CD4-positive, alpha-beta T cell (primary cell): ENCODE measurements at regions not wholly inside any gene's neighbourhood (a gene's known extent, or its start where the extent isn't known, plus 50 kb on each side); places are given as distances from the start of the nearest gene placed in this dataset.

Source experiments
- ATAC-seq: fragments of 200-7000 bp; cut with Tn5 transposase; one replicate; pipeline ENCODE4 v1.10.0; 2022; ENCODE audit warnings: mild to moderate bottlenecking; ENCODE audit not compliant: poor library complexity
- CTCF ChIA-PET: fragments of 350-600 bp; sonication (Branson Sonifier 250); formaldehyde crosslinking; loops from one replicate; lab custom pipeline; 2021; ENCODE audit warnings: antibody characterized with exemption, inconsistent platforms; lab: Charles Lee
- POLR2A ChIA-PET: fragments of 350-600 bp; sonication (Branson Sonifier 250); formaldehyde crosslinking; loops from one replicate; lab custom pipeline; 2021; ENCODE audit warnings: antibody characterized with exemption, inconsistent platforms; lab: Charles Lee
- DNase-seq, 14 experiments: peaks; one replicate each; pipeline ENCODE4 v3.0.0-alpha.2; 2013 to 2020; ENCODE audit warnings: mixed read lengths in 2 of 14
- H3K27ac ChIP-seq, 2 donors: one replicate each; pipeline versions ENCODE4 v1.5.1 to v1.7.0; 2013; ENCODE audit warnings: low read length in 2 of 2, low read depth in 1 of 2, mild to moderate bottlenecking in 1 of 2
- H3K27me3 ChIP-seq, 2 experiments: 1 replicate in 1 of 2; 2 replicates in 1 of 2; pipeline versions ENCODE4 v1.6.1 to v1.7.0; 2013; ENCODE audit warnings: low read length in 2 of 2, control low read depth in 1 of 2, mild to moderate bottlenecking in 1 of 2, moderate library complexity in 1 of 2; ENCODE audit not compliant: insufficient read depth in 2 of 2, control insufficient read depth in 1 of 2
- H3K36me3 ChIP-seq: one replicate; pipeline ENCODE4 v1.6.1; 2013; ENCODE audit warnings: low read length, control low read depth; ENCODE audit not compliant: insufficient read depth
- H3K4me1 ChIP-seq: one replicate; pipeline ENCODE4 v1.6.1; 2013; ENCODE audit warnings: low read length, control low read depth; ENCODE audit not compliant: insufficient read depth
- H3K4me3 ChIP-seq: one replicate; pipeline ENCODE4 v1.5.1; 2013; ENCODE audit warnings: mild to moderate bottlenecking, low read length, moderate library complexity
- H3K9me3 ChIP-seq, 2 experiments: 1 replicate in 1 of 2; 2 replicates in 1 of 2; pipeline versions ENCODE4 v1.6.1 to v1.7.0; 2013; ENCODE audit warnings: low read length in 2 of 2, mild to moderate bottlenecking in 2 of 2, control low read depth in 1 of 2, moderate library complexity in 1 of 2; ENCODE audit not compliant: control insufficient read depth in 1 of 2, insufficient read depth in 1 of 2
- H3K27ac Mint-ChIP-seq: one replicate; pipeline ENCODE4 v1.8.0; 2020; ENCODE audit warnings: mixed read lengths
- H3K27me3 Mint-ChIP-seq: one replicate; pipeline ENCODE4 v1.8.0; 2021; ENCODE audit warnings: mixed read lengths
- H3K36me3 Mint-ChIP-seq: one replicate; pipeline ENCODE4 v1.8.0; 2021; ENCODE audit warnings: low read depth, mixed read lengths
- H3K4me1 Mint-ChIP-seq: one replicate; pipeline ENCODE4 v1.8.0; 2021; ENCODE audit warnings: low read depth, mixed read lengths
- H3K4me3 Mint-ChIP-seq: one replicate; pipeline ENCODE4 v1.8.0; 2020; ENCODE audit warnings: mild to moderate bottlenecking, mixed read lengths
- H3K9me3 Mint-ChIP-seq: one replicate; pipeline ENCODE4 v1.8.0; 2020; ENCODE audit warnings: mixed read lengths
- intact Hi-C, 2 experiments: fragments of 100-400 bp; cut with DNase I in 1 of 2; cut with micrococcal nuclease in 1 of 2; formaldehyde crosslinking; loops; one replicate each; pipeline versions ENCODE4 v1.15.1 to v1.9.0; 2023 to 2025; cut with DNase I, micrococcal nuclease
- TF ChIP-seq, protein P1 (sequence below): fragments of 200-600 bp; IDR thresholded peaks from one replicate; pipeline ENCODE4 v1.8.0; 2022; ENCODE audit warnings: antibody characterized with exemption, mild to moderate bottlenecking

DNA sequence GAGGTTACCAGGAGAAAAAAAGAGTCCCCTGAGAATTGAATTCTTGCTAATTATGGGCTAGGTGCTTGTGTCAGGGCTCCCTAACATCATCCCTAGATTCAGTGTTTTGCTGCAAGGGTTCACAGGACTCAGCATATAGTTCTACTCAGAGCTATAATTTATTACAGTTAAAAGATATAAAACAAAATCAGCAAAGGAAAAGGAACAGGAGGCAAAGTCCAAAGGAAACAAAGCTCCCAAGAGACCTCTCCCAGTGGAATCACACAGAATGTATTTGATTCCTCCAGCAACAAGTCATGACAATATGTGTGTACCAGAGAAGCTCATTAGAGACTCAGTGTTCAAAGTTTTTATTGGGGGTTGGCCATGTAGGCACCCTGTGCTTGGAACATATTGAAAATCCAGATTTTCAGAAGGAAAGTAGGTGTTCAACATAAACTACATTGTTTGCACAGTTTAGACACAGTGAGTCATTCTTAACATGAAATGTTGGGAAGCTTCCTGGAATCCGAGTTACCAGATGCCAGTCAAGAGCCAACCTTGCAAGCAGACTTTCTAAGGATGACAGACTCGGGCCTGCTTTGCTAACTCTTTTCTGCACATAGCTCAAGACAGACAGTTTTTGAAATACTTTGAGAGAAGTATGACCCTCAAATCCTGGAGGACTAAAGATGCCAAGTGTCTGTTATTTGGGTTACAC lies 311.3 kb upstream of the EMCN start:
- Histone ChIP-seq H3K4me3 (no peak overlapping the region), H3K27me3 (no peaks in the 10 kb centered on the region), H3K9me3 (no peaks in the 10 kb centered on the region), H3K4me1 (no peaks in the 10 kb centered on the region), H3K36me3 (no peaks in the 10 kb centered on the region), H3K27ac (no peak overlapping the region)
- TF ChIP-seq, protein P1, sequence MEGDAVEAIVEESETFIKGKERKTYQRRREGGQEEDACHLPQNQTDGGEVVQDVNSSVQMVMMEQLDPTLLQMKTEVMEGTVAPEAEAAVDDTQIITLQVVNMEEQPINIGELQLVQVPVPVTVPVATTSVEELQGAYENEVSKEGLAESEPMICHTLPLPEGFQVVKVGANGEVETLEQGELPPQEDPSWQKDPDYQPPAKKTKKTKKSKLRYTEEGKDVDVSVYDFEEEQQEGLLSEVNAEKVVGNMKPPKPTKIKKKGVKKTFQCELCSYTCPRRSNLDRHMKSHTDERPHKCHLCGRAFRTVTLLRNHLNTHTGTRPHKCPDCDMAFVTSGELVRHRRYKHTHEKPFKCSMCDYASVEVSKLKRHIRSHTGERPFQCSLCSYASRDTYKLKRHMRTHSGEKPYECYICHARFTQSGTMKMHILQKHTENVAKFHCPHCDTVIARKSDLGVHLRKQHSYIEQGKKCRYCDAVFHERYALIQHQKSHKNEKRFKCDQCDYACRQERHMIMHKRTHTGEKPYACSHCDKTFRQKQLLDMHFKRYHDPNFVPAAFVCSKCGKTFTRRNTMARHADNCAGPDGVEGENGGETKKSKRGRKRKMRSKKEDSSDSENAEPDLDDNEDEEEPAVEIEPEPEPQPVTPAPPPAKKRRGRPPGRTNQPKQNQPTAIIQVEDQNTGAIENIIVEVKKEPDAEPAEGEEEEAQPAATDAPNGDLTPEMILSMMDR, result no peak
- Mint-ChIP-seq H3K27ac (no peak overlapping the region), H3K36me3 (no peaks in the 10 kb centered on the region), H3K9me3 (no peaks in the 10 kb centered on the region), H3K27me3 (peaks cover 4% of the 10 kb centered on the region), H3K4me3 (no peak overlapping the region), H3K4me1 (no peaks in the 10 kb centered on the region)
- POLR2A ChIA-PET, result no interaction called here
- CTCF ChIA-PET, result no interaction called here
- ATAC-seq (no peak), DNase-seq (no peak)
- intact Hi-C loops, result no loop called here

DNA sequence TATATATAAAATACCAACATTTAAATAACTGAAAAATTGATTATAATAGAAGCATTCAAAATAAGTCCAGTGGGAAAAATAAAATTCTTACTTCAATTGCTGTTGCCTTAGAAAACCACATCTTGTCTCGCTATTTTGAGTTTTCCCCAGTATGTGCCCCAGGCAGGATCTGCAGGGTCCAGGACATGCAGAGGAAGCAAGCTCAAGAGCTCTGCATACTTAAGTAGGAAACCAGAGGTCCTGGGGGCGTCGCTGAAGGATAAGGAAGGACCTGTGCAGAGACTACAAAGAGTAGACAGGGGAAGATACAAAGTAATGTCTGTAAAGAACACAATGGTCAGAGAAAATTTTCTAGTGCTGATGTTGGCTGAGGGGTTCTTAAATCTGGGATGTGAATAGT lies 310.5 kb upstream of the EMCN start:
- no peak overlapping the region for H3K27ac ChIP-seq
- H3K9me3 ChIP-seq, result no peaks in the 10 kb centered on the region
- Mint-ChIP-seq H3K27ac (no peak overlapping the region), H3K36me3 (no peaks in the 10 kb centered on the region), H3K4me1 (no peaks in the 10 kb centered on the region), H3K4me3 (no peak overlapping the region), H3K9me3 (no peaks in the 10 kb centered on the region), H3K27me3 (peaks cover 4% of the 10 kb centered on the region)
- intact Hi-C loops, result no loop called here
- no peaks in the 10 kb centered on the region for H3K36me3 ChIP-seq
- H3K4me3 ChIP-seq, result no peak overlapping the region
- CTCF ChIA-PET, result no interaction called here
- DNase-seq (no peak), ATAC-seq (no peak)
- POLR2A ChIA-PET, result no interaction called here
- TF ChIP-seq, protein P1, result no peak
- H3K4me1 ChIP-seq, result no peaks in the 10 kb centered on the region
- H3K27me3 ChIP-seq, result no peaks in the 10 kb centered on the region

DNA sequence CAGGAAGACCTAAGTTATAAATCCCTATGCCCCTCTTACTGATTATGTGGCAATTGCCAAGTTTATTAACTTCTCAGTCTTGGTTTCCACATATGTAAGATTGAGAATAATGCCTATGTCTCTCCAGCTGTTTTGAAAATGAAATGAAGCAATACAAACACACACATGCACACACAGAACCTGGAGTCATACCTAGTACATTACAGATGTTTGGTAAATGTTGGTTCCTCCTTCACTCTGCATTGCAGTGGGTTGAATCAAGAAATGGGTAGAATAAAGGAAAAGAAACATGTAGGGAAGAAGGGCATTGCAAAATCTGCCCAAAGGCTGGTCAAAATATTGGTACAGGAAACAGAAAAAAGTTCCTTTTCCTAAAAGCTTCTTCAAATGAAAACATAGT lies 309.9 kb upstream of the EMCN start:
- CTCF ChIA-PET, result no interaction called here
- Mint-ChIP-seq H3K9me3 (no peaks in the 10 kb centered on the region), H3K36me3 (no peaks in the 10 kb centered on the region)

More for the DNA sequence above, 309.9 kb upstream of the EMCN start:
- Mint-ChIP-seq H3K4me3 (no peak overlapping the region), H3K4me1 (no peaks in the 10 kb centered on the region), H3K27ac (no peak overlapping the region), H3K27me3 (peaks cover 4% of the 10 kb centered on the region)
- Histone ChIP-seq H3K4me1 (no peaks in the 10 kb centered on the region), H3K9me3 (no peaks in the 10 kb centered on the region), H3K36me3 (no peaks in the 10 kb centered on the region), H3K4me3 (no peak overlapping the region), H3K27ac (no peak overlapping the region), H3K27me3 (no peaks in the 10 kb centered on the region)
- intact Hi-C loops, result no loop called here
- no peak for ATAC-seq
- no peak for DNase-seq
- TF ChIP-seq, protein P1, result no peak
- POLR2A ChIA-PET, result no interaction called here
